ENCODE measurements at regions not wholly inside any gene's neighbourhood (a gene's known extent, or its start where the extent isn't known, plus 50 kb on each side); places are given as distances from the start of the nearest gene placed in this dataset.

DNA sequence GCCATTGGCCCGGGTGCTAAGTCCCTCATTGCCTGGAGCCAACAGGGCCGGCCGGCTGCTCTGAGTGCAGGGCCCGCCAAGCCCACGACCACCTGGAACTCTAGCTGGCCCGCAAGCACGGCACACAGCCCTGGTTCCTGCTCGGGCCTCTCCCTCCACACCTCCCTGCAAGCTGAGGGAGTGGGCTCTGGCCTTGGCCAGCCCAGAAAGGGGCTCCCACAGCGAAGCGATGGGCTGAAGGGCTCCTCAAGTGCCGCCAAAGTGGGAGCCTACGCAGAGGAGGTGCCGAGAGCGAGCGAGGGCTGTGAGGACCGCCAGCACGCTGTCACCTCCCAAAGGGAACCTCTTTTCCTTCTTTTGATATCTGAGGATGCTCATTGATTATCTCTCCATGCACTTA is 283.4 kb downstream of the PRDM2 start:
- Histone ChIP-seq H3K36me3 (replicated peaks in 1 of 2; ENCODE audit: control extremely low read depth in 1 of 2, control insufficient read depth in 1 of 2, extremely low read depth in 1 of 2, insufficient read depth in 2 of 2, low read length in 1 of 2) (no peaks in the 10 kb centered on the region), H2AFZ (ENCODE audit: insufficient read depth, low read depth, low read length, poor library complexity, severe bottlenecking) (no peak overlapping the region), H3K79me2 (ENCODE audit: control insufficient read depth, insufficient read depth, low read length) (no peaks in the 10 kb centered on the region), H3K27me3 (replicated peaks in 1 of 4; ENCODE audit: control extremely low read depth in 1 of 4, control insufficient read depth in 3 of 4, insufficient read depth in 4 of 4, low read length in 3 of 4) (no peaks in the 10 kb centered on the region), H3K4me2 (replicated peaks; ENCODE audit: low read depth, low read length, poor library complexity, severe bottlenecking) (no peak overlapping the region), H3K4me3 (ENCODE audit: control extremely low read depth in 1 of 5, extremely low read depth in 1 of 5, insufficient read depth in 1 of 5, low read depth in 2 of 5, low read length in 4 of 5) (no peak overlapping the region), H3K4me1 (ENCODE audit: control insufficient read depth in 2 of 2, insufficient read depth in 2 of 2, low read length in 2 of 2) (no peaks in the 10 kb centered on the region), H4K20me1 (ENCODE audit: control insufficient read depth, insufficient read depth, low read length, poor library complexity, severe bottlenecking) (no peaks in the 10 kb centered on the region), H3K27ac (ENCODE audit: low read length in 2 of 2) (no peak overlapping the region), H3K9ac (ENCODE audit: low read length) (no peak overlapping the region), H3K9me3 (ENCODE audit: control extremely low read depth in 1 of 3, control insufficient read depth in 2 of 3, insufficient read depth in 1 of 3, low read length in 2 of 3) (no peaks in the 10 kb centered on the region)
- intact Hi-C loops (cut with micrococcal nuclease) = no loop called here
- TF ChIP-seq EZH2 (IDR thresholded peaks at IDR 0.05; ENCODE audit: borderline replicate concordance, insufficient read depth, low read depth, low read length, poor library complexity, severe bottlenecking) = no peak
- TF ChIP-seq, protein P1, sequence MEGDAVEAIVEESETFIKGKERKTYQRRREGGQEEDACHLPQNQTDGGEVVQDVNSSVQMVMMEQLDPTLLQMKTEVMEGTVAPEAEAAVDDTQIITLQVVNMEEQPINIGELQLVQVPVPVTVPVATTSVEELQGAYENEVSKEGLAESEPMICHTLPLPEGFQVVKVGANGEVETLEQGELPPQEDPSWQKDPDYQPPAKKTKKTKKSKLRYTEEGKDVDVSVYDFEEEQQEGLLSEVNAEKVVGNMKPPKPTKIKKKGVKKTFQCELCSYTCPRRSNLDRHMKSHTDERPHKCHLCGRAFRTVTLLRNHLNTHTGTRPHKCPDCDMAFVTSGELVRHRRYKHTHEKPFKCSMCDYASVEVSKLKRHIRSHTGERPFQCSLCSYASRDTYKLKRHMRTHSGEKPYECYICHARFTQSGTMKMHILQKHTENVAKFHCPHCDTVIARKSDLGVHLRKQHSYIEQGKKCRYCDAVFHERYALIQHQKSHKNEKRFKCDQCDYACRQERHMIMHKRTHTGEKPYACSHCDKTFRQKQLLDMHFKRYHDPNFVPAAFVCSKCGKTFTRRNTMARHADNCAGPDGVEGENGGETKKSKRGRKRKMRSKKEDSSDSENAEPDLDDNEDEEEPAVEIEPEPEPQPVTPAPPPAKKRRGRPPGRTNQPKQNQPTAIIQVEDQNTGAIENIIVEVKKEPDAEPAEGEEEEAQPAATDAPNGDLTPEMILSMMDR (IDR thresholded peaks at IDR 0.05) = no peak
- Mint-ChIP-seq H3K27ac (no peak overlapping the region), H3K4me1 (no peaks in the 10 kb centered on the region), H3K4me3 (no peak overlapping the region), H3K27me3 (peaks cover 12% of the 10 kb centered on the region), H3K9me3 (ENCODE audit: insufficient read depth) (peaks cover 2% of the 10 kb centered on the region)
- DNase-seq = no peak
- ATAC-seq (ENCODE audit: low read depth) = no peak
- 88% methylated on average over 13 of the region's 17 CpGs for WGBS (ENCODE audit: insufficient coverage)
- ChIA-PET CTCF (no interaction called here), POLR2A (no interaction called here)

DNA sequence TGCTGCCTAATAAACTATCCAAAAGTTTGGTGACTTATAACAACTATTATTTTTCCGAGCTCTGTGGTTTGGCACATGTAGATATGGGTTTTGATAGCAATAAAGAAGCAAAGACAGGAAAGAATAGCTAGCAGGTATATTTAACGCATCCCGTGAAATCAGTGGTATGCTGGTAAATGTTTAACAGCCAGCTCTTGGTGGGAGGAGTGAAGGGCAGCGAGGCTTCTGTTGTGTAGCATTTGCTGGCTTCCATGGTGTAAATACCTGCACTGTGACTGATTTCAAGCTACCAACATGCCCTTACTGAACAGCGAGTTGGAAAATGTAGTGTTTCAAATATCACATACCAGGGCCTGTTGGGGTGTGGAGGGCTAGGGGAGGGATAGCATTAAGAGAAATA is 291.0 kb downstream of the PRDM2 start:
- TF ChIP-seq EZH2 (IDR thresholded peaks at IDR 0.05; ENCODE audit: borderline replicate concordance, insufficient read depth, low read depth, low read length, poor library complexity, severe bottlenecking) = no peak
- TF ChIP-seq, protein P1 (IDR thresholded peaks at IDR 0.05) = no peak
- 94% methylated on average over 2 of the region's 5 CpGs for WGBS (ENCODE audit: insufficient coverage)

More for the DNA sequence above, 291.0 kb downstream of the PRDM2 start:
- Histone ChIP-seq H3K9me3 (ENCODE audit: control extremely low read depth in 1 of 3, control insufficient read depth in 2 of 3, insufficient read depth in 1 of 3, low read length in 2 of 3) (peaks cover 0 to 2% (median 0%) of the 10 kb centered on the region in 3 donors), H3K9ac (ENCODE audit: low read length) (no peak overlapping the region), H3K36me3 (replicated peaks in 1 of 2; ENCODE audit: control extremely low read depth in 1 of 2, control insufficient read depth in 1 of 2, extremely low read depth in 1 of 2, insufficient read depth in 2 of 2, low read length in 1 of 2) (no peaks in the 10 kb centered on the region), H3K4me1 (ENCODE audit: control insufficient read depth in 2 of 2, insufficient read depth in 2 of 2, low read length in 2 of 2) (no peaks in the 10 kb centered on the region), H3K4me2 (replicated peaks; ENCODE audit: low read depth, low read length, poor library complexity, severe bottlenecking) (no peak overlapping the region), H3K79me2 (ENCODE audit: control insufficient read depth, insufficient read depth, low read length) (no peaks in the 10 kb centered on the region), H3K27ac (ENCODE audit: low read length in 2 of 2) (no peak overlapping the region), H4K20me1 (ENCODE audit: control insufficient read depth, insufficient read depth, low read length, poor library complexity, severe bottlenecking) (no peaks in the 10 kb centered on the region), H3K27me3 (replicated peaks in 1 of 4; ENCODE audit: control extremely low read depth in 1 of 4, control insufficient read depth in 3 of 4, insufficient read depth in 4 of 4, low read length in 3 of 4) (peaks cover 0 to 4% (median 0%) of the 10 kb centered on the region in 4 experiments), H2AFZ (ENCODE audit: insufficient read depth, low read depth, low read length, poor library complexity, severe bottlenecking) (no peak overlapping the region), H3K4me3 (ENCODE audit: control extremely low read depth in 1 of 5, extremely low read depth in 1 of 5, insufficient read depth in 1 of 5, low read depth in 2 of 5, low read length in 4 of 5) (no peak overlapping the region)
- no peak for ATAC-seq (ENCODE audit: low read depth)
- Mint-ChIP-seq H3K9me3 (ENCODE audit: insufficient read depth) (peaks cover 2% of the 10 kb centered on the region), H3K27ac (no peak overlapping the region), H3K4me1 (no peaks in the 10 kb centered on the region), H3K27me3 (peaks cover 28% of the 10 kb centered on the region), H3K4me3 (no peak overlapping the region)
- intact Hi-C loops (cut with micrococcal nuclease) = no loop called here
- DNase-seq = no peak
- ChIA-PET CTCF (no interaction called here), POLR2A (no interaction called here)

All from B cell (primary cell).